ENCODE measurements at regions not wholly inside any gene's neighbourhood (a gene's known extent, or its start where the extent isn't known, plus 50 kb on each side); places are given as distances from the start of the nearest gene placed in this dataset.
"Not testable (repeated sequence)": the region's sequence is repeated elsewhere in the genome, so short reads cannot be mapped to it uniquely, and the experiment has no call there.

GRCh38 chr1:4461726-4462290, 192.6 kb upstream of the AJAP1 start:
- no peak for DNase-seq (ENCODE audit: extremely low read depth in 1 of 11, low read depth in 9 of 11, low spot score in 4 of 11)

DNA sequence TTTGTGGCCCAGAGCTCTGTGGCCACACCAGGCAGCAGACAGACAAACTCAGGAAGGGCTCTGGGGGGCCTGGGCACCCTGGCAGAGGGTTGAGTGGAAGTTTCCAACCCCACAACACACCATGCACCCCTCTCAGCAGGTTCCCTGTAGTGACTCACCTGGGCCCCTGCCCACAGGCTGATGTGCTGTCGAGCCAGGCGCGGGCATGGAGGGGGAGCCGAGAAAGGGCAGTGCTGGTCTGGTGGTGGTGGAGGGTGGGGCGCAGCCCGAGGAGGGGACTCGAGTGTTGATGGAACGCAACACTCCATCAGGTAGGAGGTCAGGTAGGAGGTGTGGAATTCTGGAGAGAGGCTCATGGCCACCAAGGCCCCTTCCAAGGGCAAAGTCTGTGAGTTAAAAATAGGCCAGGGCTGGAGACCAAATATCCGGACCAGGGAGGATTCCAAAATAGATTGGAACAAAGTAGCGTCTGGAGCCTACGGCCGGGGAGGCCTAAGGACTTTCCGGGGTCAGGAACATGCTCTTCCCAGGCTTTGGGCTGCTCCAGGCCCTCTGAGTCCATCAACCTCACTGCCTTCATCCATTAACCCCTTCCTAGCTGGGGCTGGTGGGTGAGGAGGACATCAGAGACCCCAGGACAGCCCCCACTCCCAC, 191.5 kb upstream of the AJAP1 start:
- DNase-seq (ENCODE audit: extremely low read depth in 1 of 11, low read depth in 9 of 11, low spot score in 4 of 11) = no peak

DNA sequence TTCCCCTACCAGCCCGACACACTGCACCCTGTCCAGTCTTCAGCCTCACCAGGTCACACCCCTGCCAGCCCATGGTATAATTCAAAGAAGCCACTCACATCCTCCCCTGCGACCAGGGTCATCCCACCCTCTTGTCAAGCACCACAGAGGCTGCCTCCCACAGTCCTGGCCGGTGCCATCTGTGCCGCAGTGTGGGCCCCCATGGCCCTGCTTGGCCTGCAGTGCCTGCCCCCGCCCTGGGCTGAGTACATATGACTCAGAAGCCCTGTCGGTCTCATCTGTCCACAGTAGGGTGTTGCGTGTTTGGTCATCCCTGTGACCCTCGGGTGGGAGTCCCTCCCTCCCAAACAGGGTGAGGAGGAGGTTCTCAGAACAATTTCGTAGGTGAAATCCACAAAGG, 190.8 kb upstream of the AJAP1 start:
- DNase-seq (ENCODE audit: extremely low read depth in 1 of 11, low read depth in 9 of 11, low spot score in 4 of 11) = no peak

GRCh38 chr1:4464478-4464877, 189.9 kb upstream of the AJAP1 start:
- no peak for DNase-seq (ENCODE audit: extremely low read depth in 1 of 11, low read depth in 9 of 11, low spot score in 4 of 11)

DNA sequence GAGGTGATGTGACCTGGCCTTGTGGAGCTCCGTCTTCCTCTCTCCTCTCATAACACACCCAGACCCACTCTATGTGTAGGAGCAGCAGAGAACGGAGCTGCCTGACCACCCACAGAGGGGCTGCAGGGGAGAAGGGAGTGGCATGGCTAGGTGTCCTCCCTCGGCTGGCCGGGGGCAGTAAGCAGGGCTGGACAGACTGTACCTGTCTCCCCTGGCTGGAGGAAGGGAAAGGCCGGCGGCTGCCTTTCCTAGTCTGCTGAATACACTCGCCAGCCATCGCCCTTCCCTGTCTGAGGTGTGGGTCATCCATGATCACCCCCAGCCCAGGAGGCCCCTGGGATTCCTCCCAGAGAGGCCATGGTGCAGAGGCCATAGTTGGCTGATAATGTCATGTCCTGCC, 187.2 kb upstream of the AJAP1 start:
- no peak for DNase-seq (ENCODE audit: extremely low read depth in 1 of 11, low read depth in 9 of 11, low spot score in 4 of 11)

- no peak for DNase-seq (ENCODE audit: extremely low read depth in 1 of 11, low read depth in 9 of 11, low spot score in 4 of 11)
These were observed 186.0 kb upstream of the AJAP1 start for GRCh38 chr1:4468386-4468785.

DNA sequence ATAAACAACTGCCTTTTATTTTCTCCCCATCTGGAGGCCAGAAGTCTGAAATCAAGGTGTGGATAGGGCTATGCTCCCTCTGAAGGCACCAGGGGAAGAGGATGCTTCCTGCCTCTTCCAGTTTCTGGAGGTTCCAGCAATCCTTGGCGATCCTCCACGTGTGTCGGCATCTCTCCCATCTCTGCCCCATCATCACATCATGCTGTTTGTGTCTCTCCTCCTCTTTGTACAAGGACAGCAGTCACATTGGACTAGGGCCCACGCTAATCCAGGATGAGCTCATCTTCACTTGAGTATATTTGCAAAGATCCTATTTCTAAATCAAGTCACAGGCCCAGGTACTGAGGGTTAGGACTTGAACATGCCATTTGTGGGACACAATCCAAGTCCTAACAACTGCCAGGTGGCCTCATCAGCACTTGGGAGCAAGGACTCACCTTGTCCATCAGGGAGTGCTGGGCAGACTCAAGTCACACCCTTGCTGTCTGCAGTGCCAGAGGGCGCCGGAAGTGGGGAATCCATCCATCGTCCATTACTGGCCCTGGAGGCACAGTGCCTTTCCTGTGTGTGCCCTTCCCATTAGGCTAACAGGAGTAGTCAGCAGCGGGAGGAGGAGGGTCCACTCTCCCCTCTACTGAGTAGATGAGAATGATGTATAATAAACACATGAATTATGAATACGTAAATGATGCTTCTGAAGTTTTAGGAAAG, 185.4 kb upstream of the AJAP1 start:
- DNase-seq (ENCODE audit: extremely low read depth in 1 of 11, low read depth in 9 of 11, low spot score in 4 of 11) = no peak

DNA sequence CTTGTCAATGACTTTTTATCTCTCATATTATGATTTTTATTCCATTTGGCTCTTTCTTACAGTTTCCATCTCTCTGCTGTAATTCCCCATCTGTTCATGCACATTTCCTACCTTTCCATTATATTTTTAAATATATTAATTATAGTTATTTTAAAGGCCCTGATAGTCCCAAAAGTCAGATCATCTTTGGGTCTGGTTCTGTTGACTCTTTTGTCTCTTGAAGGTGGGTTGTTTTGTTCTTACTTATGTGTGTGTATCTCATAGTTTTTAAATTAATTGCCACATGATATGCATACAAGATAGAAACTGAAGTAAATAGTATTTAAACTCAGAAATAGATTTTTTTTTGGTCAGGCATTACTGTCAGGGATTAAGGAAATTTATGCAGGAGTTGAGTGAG, 178.0 kb upstream of the AJAP1 start:
- no peak for DNase-seq (ENCODE audit: extremely low read depth in 1 of 11, low read depth in 9 of 11, low spot score in 4 of 11)

GRCh38 chr1:4481451-4481850, 173.0 kb upstream of the AJAP1 start:
- DNase-seq (ENCODE audit: extremely low read depth in 1 of 11, low read depth in 9 of 11, low spot score in 4 of 11) = no peak

GRCh38 chr1:4482526-4482925, 171.9 kb upstream of the AJAP1 start:
- no peak for DNase-seq (ENCODE audit: extremely low read depth in 1 of 11, low read depth in 9 of 11, low spot score in 4 of 11)

DNA sequence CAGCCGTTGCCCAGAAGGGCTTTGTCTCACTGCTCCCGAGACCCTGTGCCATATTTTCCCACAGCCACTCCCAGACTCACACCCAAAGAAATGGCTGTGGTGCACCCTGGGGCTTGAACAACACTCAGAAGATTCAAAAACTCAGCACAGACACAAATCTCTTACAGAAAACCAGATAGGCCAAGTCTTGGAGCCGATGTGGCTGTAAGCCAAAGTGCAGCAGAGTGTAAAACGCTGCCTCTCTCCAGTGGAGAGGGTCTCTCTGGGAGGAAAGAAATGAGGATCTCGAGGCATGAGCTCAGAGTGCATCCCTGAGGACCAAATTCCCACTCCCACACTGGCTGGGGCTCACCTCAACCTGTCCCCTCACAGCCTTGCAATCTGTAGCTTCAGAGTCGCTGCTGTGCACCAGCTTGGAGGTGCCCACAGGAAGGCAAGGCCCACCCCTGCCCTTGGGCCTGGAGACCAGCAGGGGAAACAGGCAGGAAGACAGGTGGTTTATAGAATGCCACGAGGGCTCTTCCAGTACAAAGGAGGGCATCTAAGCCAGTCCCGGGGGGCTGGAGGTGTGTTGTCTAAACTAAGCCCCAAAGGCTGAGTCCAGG, 171.3 kb upstream of the AJAP1 start:
- no peak for DNase-seq (ENCODE audit: extremely low read depth in 1 of 11, low read depth in 9 of 11, low spot score in 4 of 11)

GRCh38 chr1:4485398-4485797, 169.0 kb upstream of the AJAP1 start:
- peak in 10 of 11 donors; percentile 7 to 56 (median 34) for DNase-seq (ENCODE audit: extremely low read depth in 1 of 11, low read depth in 9 of 11, low spot score in 4 of 11)

DNA sequence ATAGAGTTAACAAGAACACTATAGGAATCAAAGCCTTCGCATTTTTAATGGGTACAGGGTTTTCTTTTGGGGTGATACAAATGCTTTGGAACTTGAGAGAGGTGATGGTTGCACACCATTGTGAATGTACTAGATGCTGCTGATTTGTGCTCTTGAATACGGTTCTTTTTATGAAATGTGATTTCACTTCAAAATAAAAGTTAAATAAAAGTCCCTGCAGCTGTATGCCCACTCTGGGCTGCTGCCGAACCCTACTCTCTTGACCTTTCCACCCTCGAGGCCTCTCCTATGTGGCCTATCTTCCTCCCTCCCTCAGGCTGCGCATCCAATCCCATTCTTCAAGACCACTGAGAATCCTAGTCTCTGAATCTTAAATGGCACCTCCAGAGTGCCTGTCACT, 168.5 kb upstream of the AJAP1 start:
- no peak for DNase-seq (ENCODE audit: extremely low read depth in 1 of 11, low read depth in 9 of 11, low spot score in 4 of 11)

- no peak for DNase-seq (ENCODE audit: extremely low read depth in 1 of 11, low read depth in 9 of 11, low spot score in 4 of 11)
These were observed 167.8 kb upstream of the AJAP1 start for GRCh38 chr1:4486408-4487120.

DNA sequence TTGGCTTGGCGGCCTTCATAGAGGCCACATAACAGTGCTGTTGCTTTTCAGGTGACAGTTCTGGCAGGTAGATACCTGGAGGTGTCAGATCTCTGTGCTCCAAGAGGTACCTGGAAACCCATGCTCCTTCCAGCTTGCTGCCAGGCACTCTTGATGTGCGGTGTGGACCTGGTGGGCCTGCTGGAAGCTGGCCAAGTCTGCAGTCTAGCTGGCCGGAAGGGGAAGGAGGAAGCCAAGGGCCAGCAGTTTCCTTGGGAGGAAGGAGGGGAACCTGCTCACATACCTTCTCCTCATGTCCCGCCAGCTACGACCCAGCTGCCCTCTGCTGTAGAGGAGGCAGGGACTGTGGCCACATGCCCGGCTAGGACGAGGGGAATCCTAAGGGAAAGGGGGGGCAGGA, 166.4 kb upstream of the AJAP1 start:
- DNase-seq (ENCODE audit: extremely low read depth in 1 of 11, low read depth in 9 of 11, low spot score in 4 of 11) = no peak

GRCh38 chr1:4489486-4489885, 164.9 kb upstream of the AJAP1 start:
- no peak for DNase-seq (ENCODE audit: extremely low read depth in 1 of 11, low read depth in 9 of 11, low spot score in 4 of 11)

- not testable (repeated sequence) for DNase-seq (ENCODE audit: extremely low read depth in 1 of 11, low read depth in 9 of 11, low spot score in 4 of 11)
These were observed 164.4 kb upstream of the AJAP1 start for GRCh38 chr1:4489992-4490391.

GRCh38 chr1:4494027-4494426, 160.4 kb upstream of the AJAP1 start:
- no peak for DNase-seq (ENCODE audit: extremely low read depth in 1 of 11, low read depth in 9 of 11, low spot score in 4 of 11)

GRCh38 chr1:4494558-4494957, 159.9 kb upstream of the AJAP1 start:
- DNase-seq (ENCODE audit: extremely low read depth in 1 of 11, low read depth in 9 of 11, low spot score in 4 of 11) = no peak

DNA sequence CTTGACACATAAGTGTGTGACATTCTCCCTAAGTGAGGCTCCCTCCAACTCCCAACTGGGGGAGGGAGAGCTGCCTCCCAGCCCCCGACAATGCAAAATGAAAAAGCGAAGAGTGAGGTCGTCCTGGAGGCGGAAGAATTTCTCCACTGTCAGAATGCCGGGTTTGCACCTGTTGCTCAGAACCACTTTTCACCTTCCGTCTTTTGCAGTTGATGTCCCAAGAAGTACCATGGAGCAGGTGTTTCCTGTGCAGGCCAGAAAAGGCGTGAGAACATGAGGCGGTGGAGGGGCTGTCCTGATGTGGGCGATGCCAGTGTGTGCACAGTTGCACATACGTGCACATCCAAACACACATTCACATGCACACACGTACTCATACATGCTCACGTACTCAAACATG, 158.6 kb upstream of the AJAP1 start:
- DNase-seq (ENCODE audit: extremely low read depth in 1 of 11, low read depth in 9 of 11, low spot score in 4 of 11) = no peak
